SK-N-SH treated with all-trans-retinoic acid at 6 μM for 48 hours (cell line): ENCODE measurements at regions not wholly inside any gene's neighbourhood (a gene's known extent, or its start where the extent isn't known, plus 50 kb on each side); places are given as distances from the start of the nearest gene placed in this dataset.

Experiments
- ATAC-seq: fragments of 200-7000 bp; cut with Tn5 transposase; 3 replicates; pipeline ENCODE4 v1.9.1; 2020; ENCODE audit warnings: mild to moderate bottlenecking, moderate library complexity
- ARNTL ChIP-seq: fragments of 450-650 bp; formaldehyde crosslinking; IDR thresholded peaks from 2 replicates; pipeline ENCODE4 v1.5.0; 2020; ENCODE audit warnings: low read depth, mild to moderate bottlenecking, moderate library complexity, borderline replicate concordance
- BACH2 ChIP-seq: fragments of 250-450 bp; sonication (Bioruptor Pico); IDR thresholded peaks from 2 replicates; pipeline ENCODE4 v1.9.0; 2021; ENCODE audit warnings: mild to moderate bottlenecking, borderline replicate concordance
- CSDC2 ChIP-seq: fragments of 250-450 bp; sonication (Bioruptor Pico); IDR thresholded peaks from 2 replicates; pipeline ENCODE4 v1.5.0; 2020; ENCODE audit warnings: mild to moderate bottlenecking, moderate library complexity
- ESRRG ChIP-seq: fragments of 250-450 bp; sonication (Bioruptor Pico); IDR thresholded peaks from 2 replicates; pipeline ENCODE4 v1.6.1; 2021; ENCODE audit warnings: mild to moderate bottlenecking
- GLIS3 ChIP-seq: fragments of 250-450 bp; sonication (Bioruptor Pico); IDR thresholded peaks from 2 replicates; pipeline ENCODE4 v1.5.0; 2020; ENCODE audit warnings: mild to moderate bottlenecking, moderate library complexity
- OSR1 ChIP-seq: fragments of 250-450 bp; sonication (Bioruptor Pico); IDR thresholded peaks from 2 replicates; pipeline ENCODE4 v1.8.0; 2022; ENCODE audit warnings: moderate library complexity, mild to moderate bottlenecking, inconsistent platforms
- PPARA ChIP-seq: fragments of 250-450 bp; sonication (Bioruptor Pico); IDR thresholded peaks from 2 replicates; pipeline ENCODE4 v1.5.0; 2020; ENCODE audit warnings: mild to moderate bottlenecking, borderline replicate concordance
- RARB ChIP-seq: fragments of 250-450 bp; sonication (Bioruptor Pico); IDR thresholded peaks from 2 replicates; pipeline ENCODE4 v1.8.0; 2021; ENCODE audit warnings: mild to moderate bottlenecking, moderate library complexity
- SNAI2 ChIP-seq: fragments of 250-450 bp; sonication (Bioruptor Pico); IDR thresholded peaks from 2 replicates; pipeline ENCODE4 v1.5.0; 2020; ENCODE audit warnings: mild to moderate bottlenecking, moderate library complexity
- TCF4 ChIP-seq: fragments of 250-450 bp; sonication (Bioruptor Pico); IDR thresholded peaks from 2 replicates; pipeline ENCODE4 v1.8.0; 2021; ENCODE audit warnings: mild to moderate bottlenecking, moderate library complexity, borderline replicate concordance
- ZC3H10 ChIP-seq: fragments of 250-450 bp; sonication (Bioruptor Pico); IDR thresholded peaks from 2 replicates; pipeline ENCODE4 v1.5.1; 2021; ENCODE audit warnings: mild to moderate bottlenecking, moderate library complexity
- ZFP30 ChIP-seq: fragments of 450-650 bp; formaldehyde crosslinking; IDR thresholded peaks from 2 replicates; pipeline ENCODE4 v1.5.0; 2022; ENCODE audit warnings: mild to moderate bottlenecking, moderate library complexity
- ZNF565 ChIP-seq: fragments of 450-650 bp; formaldehyde crosslinking; conservative IDR thresholded peaks from 2 replicates; pipeline ENCODE4 v1.5.0; 2020; ENCODE audit warnings: low read depth, mild to moderate bottlenecking, moderate library complexity
- ZNF8 ChIP-seq: fragments of 450-650 bp; formaldehyde crosslinking; IDR thresholded peaks from 2 replicates; pipeline ENCODE4 v1.5.0; 2020; ENCODE audit warnings: mild to moderate bottlenecking, moderate library complexity
- TF ChIP-seq, protein P1 (sequence below): fragments of 250-450 bp; sonication (Bioruptor Pico); IDR thresholded peaks from 2 replicates; pipeline ENCODE4 v1.8.0; 2021; ENCODE audit warnings: low read depth, mild to moderate bottlenecking, moderate library complexity, borderline replicate concordance
- TF ChIP-seq, protein P2 (sequence below): fragments of 250-450 bp; sonication (Bioruptor Pico); IDR thresholded peaks from 2 replicates; pipeline ENCODE4 v1.8.0; 2020; ENCODE audit warnings: mild to moderate bottlenecking, moderate library complexity, borderline replicate concordance
- TF ChIP-seq, protein P3 (sequence below): fragments of 250-450 bp; sonication (Bioruptor Pico); IDR thresholded peaks from 2 replicates; pipeline ENCODE4 v1.5.1; 2021; ENCODE audit warnings: mild to moderate bottlenecking, moderate library complexity
- TF ChIP-seq, protein P4 (sequence below): fragments of 250-450 bp; sonication (Bioruptor Pico); IDR thresholded peaks from 2 replicates; pipeline ENCODE4 v1.5.1; 2020; ENCODE audit warnings: low read depth, mild to moderate bottlenecking, moderate library complexity

DNA sequence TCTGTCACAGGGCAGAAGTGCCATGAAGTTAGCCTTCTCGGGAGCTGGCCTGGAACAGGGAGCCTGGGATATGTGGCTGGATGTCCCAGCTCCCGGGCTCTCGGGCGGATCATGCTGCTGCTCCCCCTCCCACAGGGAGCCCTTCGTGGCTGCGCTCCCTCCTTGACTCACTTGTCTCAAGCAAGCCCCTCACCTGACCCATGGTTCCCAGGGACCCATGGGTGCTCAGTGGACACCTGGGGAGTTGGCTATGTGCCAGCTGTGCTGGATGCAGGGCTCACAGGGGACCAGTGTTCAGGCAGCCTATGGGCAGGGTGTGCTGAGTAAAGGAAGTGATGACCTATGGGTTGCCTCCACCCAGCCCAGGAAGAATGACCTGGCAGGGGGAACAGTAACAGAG lies 213.1 kb upstream of the SGCG start:
- TF ChIP-seq ZNF8 (CRISPR knock-in tag) (no peak), ZNF565 (no peak), BACH2 (CRISPR knock-in tag) (no peak), PPARA (no peak), ZC3H10 (no peak), ESRRG (no peak)
- TF ChIP-seq, protein P1, sequence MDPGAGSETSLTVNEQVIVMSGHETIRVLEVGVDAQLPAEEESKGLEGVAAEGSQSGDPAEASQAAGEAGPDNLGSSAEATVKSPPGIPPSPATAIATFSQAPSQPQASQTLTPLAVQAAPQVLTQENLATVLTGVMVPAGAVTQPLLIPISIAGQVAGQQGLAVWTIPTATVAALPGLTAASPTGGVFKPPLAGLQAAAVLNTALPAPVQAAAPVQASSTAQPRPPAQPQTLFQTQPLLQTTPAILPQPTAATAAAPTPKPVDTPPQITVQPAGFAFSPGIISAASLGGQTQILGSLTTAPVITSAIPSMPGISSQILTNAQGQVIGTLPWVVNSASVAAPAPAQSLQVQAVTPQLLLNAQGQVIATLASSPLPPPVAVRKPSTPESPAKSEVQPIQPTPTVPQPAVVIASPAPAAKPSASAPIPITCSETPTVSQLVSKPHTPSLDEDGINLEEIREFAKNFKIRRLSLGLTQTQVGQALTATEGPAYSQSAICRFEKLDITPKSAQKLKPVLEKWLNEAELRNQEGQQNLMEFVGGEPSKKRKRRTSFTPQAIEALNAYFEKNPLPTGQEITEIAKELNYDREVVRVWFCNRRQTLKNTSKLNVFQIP: no peak
- TF ChIP-seq, protein P2, sequence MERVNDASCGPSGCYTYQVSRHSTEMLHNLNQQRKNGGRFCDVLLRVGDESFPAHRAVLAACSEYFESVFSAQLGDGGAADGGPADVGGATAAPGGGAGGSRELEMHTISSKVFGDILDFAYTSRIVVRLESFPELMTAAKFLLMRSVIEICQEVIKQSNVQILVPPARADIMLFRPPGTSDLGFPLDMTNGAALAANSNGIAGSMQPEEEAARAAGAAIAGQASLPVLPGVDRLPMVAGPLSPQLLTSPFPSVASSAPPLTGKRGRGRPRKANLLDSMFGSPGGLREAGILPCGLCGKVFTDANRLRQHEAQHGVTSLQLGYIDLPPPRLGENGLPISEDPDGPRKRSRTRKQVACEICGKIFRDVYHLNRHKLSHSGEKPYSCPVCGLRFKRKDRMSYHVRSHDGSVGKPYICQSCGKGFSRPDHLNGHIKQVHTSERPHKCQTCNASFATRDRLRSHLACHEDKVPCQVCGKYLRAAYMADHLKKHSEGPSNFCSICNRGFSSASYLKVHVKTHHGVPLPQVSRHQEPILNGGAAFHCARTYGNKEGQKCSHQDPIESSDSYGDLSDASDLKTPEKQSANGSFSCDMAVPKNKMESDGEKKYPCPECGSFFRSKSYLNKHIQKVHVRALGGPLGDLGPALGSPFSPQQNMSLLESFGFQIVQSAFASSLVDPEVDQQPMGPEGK (CRISPR knock-in tag): no peak
- TF ChIP-seq, protein P3, sequence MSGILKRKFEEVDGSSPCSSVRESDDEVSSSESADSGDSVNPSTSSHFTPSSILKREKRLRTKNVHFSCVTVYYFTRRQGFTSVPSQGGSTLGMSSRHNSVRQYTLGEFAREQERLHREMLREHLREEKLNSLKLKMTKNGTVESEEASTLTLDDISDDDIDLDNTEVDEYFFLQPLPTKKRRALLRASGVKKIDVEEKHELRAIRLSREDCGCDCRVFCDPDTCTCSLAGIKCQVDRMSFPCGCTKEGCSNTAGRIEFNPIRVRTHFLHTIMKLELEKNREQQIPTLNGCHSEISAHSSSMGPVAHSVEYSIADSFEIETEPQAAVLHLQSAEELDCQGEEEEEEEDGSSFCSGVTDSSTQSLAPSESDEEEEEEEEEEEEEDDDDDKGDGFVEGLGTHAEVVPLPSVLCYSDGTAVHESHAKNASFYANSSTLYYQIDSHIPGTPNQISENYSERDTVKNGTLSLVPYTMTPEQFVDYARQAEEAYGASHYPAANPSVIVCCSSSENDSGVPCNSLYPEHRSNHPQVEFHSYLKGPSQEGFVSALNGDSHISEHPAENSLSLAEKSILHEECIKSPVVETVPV (CRISPR knock-in tag): no peak
- TF ChIP-seq, protein P4, sequence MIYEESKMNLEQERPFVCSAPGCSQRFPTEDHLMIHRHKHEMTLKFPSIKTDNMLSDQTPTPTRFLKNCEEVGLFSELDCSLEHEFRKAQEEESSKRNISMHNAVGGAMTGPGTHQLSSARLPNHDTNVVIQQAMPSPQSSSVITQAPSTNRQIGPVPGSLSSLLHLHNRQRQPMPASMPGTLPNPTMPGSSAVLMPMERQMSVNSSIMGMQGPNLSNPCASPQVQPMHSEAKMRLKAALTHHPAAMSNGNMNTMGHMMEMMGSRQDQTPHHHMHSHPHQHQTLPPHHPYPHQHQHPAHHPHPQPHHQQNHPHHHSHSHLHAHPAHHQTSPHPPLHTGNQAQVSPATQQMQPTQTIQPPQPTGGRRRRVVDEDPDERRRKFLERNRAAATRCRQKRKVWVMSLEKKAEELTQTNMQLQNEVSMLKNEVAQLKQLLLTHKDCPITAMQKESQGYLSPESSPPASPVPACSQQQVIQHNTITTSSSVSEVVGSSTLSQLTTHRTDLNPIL (CRISPR knock-in tag): no peak
- TF ChIP-seq, all 23 proteins: peak for 0
- ATAC-seq: no peak

DNA sequence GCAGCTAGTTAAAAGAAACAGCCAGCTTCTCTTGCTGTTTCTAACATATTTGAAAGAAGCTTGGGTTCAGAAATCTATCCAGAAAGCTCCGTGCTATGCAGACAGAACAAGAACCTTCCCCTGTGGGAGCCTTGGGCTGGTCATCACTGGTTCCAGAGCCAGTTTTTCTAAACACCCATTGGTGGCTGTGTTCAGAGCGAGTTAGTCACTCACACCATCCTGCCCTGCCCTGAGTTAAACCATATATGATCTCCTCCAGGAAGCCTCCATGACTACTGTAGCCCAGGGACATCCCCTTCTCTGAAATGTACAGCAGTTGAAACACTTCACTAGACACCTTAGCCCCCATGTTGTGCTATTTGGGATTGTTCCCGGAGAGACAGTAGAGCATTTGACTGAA lies 200.8 kb upstream of the SGCG start:
- no peak for TF ChIP-seq OSR1 (CRISPR knock-in tag)
- ATAC-seq: no peak

DNA sequence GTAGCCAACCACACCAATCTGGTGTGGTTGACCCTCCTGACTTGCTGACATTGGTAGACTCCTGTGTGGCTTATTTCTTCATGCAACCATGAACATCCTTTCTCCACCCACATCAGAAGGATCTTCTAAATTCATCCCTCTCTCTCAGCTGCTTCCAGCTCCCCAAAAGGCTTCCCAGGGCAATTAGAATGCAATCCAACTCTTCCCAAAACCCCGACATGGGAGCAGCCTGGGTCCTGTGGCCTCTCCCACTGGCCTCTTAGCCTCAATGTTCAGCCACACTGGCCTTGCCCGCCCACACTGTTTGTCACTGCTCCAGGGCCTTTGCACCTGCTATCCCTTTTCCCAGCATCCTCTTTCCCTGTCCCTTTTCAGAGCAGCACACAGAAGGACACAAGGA lies 199.8 kb upstream of the SGCG start:
- TF ChIP-seq ZNF565 (no peak), OSR1 (CRISPR knock-in tag) (no peak), SNAI2 (CRISPR knock-in tag) (no peak), GLIS3 (CRISPR knock-in tag) (no peak), TCF4 (CRISPR knock-in tag) (no peak), PPARA (no peak), CSDC2 (CRISPR knock-in tag) (no peak), ESRRG (no peak)
- TF ChIP-seq, protein P1: no peak
- TF ChIP-seq, protein P3 (CRISPR knock-in tag): no peak
- no peak for ATAC-seq

DNA sequence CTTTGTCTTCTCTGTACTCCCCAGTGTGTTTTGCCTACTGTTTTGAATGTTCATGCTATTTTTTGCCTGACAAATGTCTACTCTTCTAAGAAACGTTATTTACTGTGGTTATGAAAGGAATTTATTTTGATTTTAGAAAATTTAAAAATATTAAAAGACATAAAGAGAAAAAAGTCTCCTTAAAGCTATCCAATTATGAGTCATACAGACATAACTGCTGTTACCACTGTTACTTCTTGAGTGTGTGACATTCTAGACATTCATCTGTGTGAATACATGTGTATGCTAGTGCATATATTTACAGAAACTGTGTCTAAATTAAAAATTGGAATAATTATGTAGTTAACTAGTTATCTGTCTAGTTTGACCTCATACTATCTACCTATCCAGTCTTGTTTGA lies 187.6 kb upstream of the SGCG start:
- no peak for ATAC-seq
- TF ChIP-seq, protein P3 (CRISPR knock-in tag): no peak
- no peak for TF ChIP-seq TCF4 (CRISPR knock-in tag)
- TF ChIP-seq ZFP30 (CRISPR knock-in tag): no peak
- TF ChIP-seq OSR1 (CRISPR knock-in tag): no peak
- TF ChIP-seq ZC3H10: no peak
- no peak for TF ChIP-seq BACH2 (CRISPR knock-in tag)
- no peak for TF ChIP-seq RARB (CRISPR knock-in tag)
- TF ChIP-seq, protein P4 (CRISPR knock-in tag): no peak
- TF ChIP-seq ARNTL (CRISPR knock-in tag): no peak
- TF ChIP-seq, all 23 proteins: peak for 0
